ENCODE measurements at regions not wholly inside any gene's neighbourhood (a gene's known extent, or its start where the extent isn't known, plus 50 kb on each side); places are given as distances from the start of the nearest gene placed in this dataset.

DNA sequence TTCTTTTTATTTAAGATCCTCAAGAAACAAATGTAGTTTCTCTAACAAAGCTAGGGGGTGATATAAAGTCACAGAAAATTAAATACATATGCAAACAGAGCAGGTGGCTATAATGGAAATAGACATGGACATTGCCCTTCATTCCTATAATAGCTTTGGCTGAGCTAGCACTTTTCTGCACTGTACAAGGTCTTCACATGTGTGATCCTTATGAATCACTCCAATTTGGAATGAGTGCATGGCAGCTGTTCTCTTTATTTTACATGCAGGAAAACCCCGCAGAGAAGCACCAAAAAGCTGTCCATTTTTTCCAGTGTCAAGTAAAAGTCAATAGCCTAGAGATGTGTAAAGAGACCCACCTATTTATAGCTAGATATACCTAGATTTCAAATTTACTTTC is 747.4 kb upstream of the SLC8A1 start:
- TF ChIP-seq, protein P1, sequence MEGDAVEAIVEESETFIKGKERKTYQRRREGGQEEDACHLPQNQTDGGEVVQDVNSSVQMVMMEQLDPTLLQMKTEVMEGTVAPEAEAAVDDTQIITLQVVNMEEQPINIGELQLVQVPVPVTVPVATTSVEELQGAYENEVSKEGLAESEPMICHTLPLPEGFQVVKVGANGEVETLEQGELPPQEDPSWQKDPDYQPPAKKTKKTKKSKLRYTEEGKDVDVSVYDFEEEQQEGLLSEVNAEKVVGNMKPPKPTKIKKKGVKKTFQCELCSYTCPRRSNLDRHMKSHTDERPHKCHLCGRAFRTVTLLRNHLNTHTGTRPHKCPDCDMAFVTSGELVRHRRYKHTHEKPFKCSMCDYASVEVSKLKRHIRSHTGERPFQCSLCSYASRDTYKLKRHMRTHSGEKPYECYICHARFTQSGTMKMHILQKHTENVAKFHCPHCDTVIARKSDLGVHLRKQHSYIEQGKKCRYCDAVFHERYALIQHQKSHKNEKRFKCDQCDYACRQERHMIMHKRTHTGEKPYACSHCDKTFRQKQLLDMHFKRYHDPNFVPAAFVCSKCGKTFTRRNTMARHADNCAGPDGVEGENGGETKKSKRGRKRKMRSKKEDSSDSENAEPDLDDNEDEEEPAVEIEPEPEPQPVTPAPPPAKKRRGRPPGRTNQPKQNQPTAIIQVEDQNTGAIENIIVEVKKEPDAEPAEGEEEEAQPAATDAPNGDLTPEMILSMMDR (IDR thresholded peaks at IDR 0.05), result no peak
- TF ChIP-seq POLR2A (IDR thresholded peaks at IDR 0.05), result no peak

Data from thyroid gland (tissue), 4 donors.